CD4-positive, alpha-beta T cell treated with Interleukin-6 for 4 hours (primary cell): ENCODE measurements at regions not wholly inside any gene's neighbourhood (a gene's known extent, or its start where the extent isn't known, plus 50 kb on each side); places are given as distances from the start of the nearest gene placed in this dataset.

Experiments
- DNase-seq: peaks from one replicate; pipeline ENCODE4 v3.0.0-alpha.2; 2020; ENCODE audit warnings: mixed read lengths

GRCh38 chr5:61689153-61689846 lies 357.2 kb downstream of the ZSWIM6 start:
- no peak for DNase-seq

- DNase-seq, result no peak
Measured at GRCh38 chr5:61697809-61698558, 365.9 kb downstream of the ZSWIM6 start.

- DNase-seq, result no peak
Measured at GRCh38 chr5:61701877-61702602, 370.0 kb downstream of the ZSWIM6 start.

GRCh38 chr5:61702784-61703183 lies 370.7 kb downstream of the ZSWIM6 start:
- no peak for DNase-seq

GRCh38 chr5:61704289-61704688 lies 372.2 kb downstream of the ZSWIM6 start:
- no peak for DNase-seq

- no peak for DNase-seq
Measured at GRCh38 chr5:61706751-61707150, 374.7 kb downstream of the ZSWIM6 start.

- no peak for DNase-seq
Measured at GRCh38 chr5:61719124-61719523, 387.1 kb downstream of the ZSWIM6 start.

GRCh38 chr5:61720829-61721228 lies 388.8 kb downstream of the ZSWIM6 start:
- no peak for DNase-seq

- DNase-seq, result no peak
Measured at GRCh38 chr5:61724102-61724501, 392.0 kb downstream of the ZSWIM6 start.

GRCh38 chr5:61728287-61728686 lies 396.2 kb downstream of the ZSWIM6 start:
- DNase-seq, result no peak

GRCh38 chr5:61730866-61731265 lies 398.8 kb downstream of the ZSWIM6 start:
- DNase-seq, result no peak

- DNase-seq, result no peak
Measured at GRCh38 chr5:61731267-61731945, 399.3 kb downstream of the ZSWIM6 start.

- no peak for DNase-seq
Measured at GRCh38 chr5:61731946-61732314, 399.9 kb downstream of the ZSWIM6 start.

- no peak for DNase-seq
Measured at GRCh38 chr5:61732369-61732768, 400.3 kb downstream of the ZSWIM6 start.

- no peak for DNase-seq
Measured at GRCh38 chr5:61732796-61733195, 400.7 kb downstream of the ZSWIM6 start.

- DNase-seq, result no peak
Measured at GRCh38 chr5:61734001-61734400, 401.9 kb downstream of the ZSWIM6 start.

GRCh38 chr5:61734966-61735365 lies 402.9 kb downstream of the ZSWIM6 start:
- no peak for DNase-seq

- no peak for DNase-seq
Measured at GRCh38 chr5:61735531-61735930, 403.5 kb downstream of the ZSWIM6 start.

- no peak for DNase-seq
Measured at GRCh38 chr5:61735995-61736394, 403.9 kb downstream of the ZSWIM6 start.

- DNase-seq, result no peak
Measured at GRCh38 chr5:61737301-61737963, 405.4 kb downstream of the ZSWIM6 start.

- no peak for DNase-seq
Measured at GRCh38 chr5:61737964-61738340, 405.9 kb downstream of the ZSWIM6 start.

GRCh38 chr5:61738446-61738845 lies 406.4 kb downstream of the ZSWIM6 start:
- DNase-seq, result no peak
